Psoas muscle (tissue), 7 donors: ENCODE measurements at regions not wholly inside any gene's neighbourhood (a gene's known extent, or its start where the extent isn't known, plus 50 kb on each side); places are given as distances from the start of the nearest gene placed in this dataset.

ENCODE experiments used
- ATAC-seq, 4 donors: fragments of 200-7000 bp; cut with Tn5 transposase; one replicate each; pipeline ENCODE4 v1.9.1; 2020; ENCODE audit warnings: moderate library complexity in 3 of 4, mild to moderate bottlenecking in 2 of 4
- DNase-seq, 2 donors: peaks; one replicate each; pipeline ENCODE4 v3.0.0-alpha.2; 2020
- H3K27ac ChIP-seq: fragments of 200-600 bp; one replicate; pipeline ENCODE4 v1.8.0; 2022
- H3K27me3 ChIP-seq, 3 donors: fragments of 200-600 bp in 1 of 3; one replicate each; pipeline versions ENCODE4 v1.6.1 to v1.8.0; 2013 to 2022; ENCODE audit warnings: low read length in 2 of 3, mild to moderate bottlenecking in 2 of 3, moderate library complexity in 1 of 3; ENCODE audit not compliant: insufficient read depth in 3 of 3
- H3K36me3 ChIP-seq, 2 donors: fragments of 200-600 bp in 1 of 2; one replicate each; pipeline versions ENCODE4 v1.6.1 to v1.8.0; 2013 to 2022; ENCODE audit warnings: low read depth in 1 of 2, mild to moderate bottlenecking in 1 of 2, moderate library complexity in 1 of 2; ENCODE audit not compliant: insufficient read depth in 1 of 2
- H3K4me1 ChIP-seq: fragments of 200-600 bp; one replicate; pipeline ENCODE4 v1.8.0; 2022
- H3K4me3 ChIP-seq: fragments of 200-600 bp; one replicate; pipeline ENCODE4 v1.8.0; 2022; ENCODE audit warnings: mild to moderate bottlenecking
- H3K9me3 ChIP-seq: fragments of 200-600 bp; one replicate; pipeline ENCODE4 v1.8.0; 2022
- WGBS, 3 donors: extraction: QIAGEN DNeasy Blood & Tissue Kit; methylation state at CpG; one replicate each; pipeline versions ENCODE4 v1.1.6 to v1.1.7; 2013; 5-methylcytosine and 5-hydroxymethylcytosine counted together
- intact Hi-C, 2 donors: fragments of 100-400 bp; cut with DNase I; formaldehyde crosslinking; loops; one replicate each; pipeline versions ENCODE4 v1.11.0 to v1.14.2; 2022
- TF ChIP-seq, protein P1 (sequence below): fragments of 200-600 bp; IDR thresholded peaks from one replicate; pipeline ENCODE4 v1.8.0; 2022; ENCODE audit warnings: antibody characterized with exemption
- donor health status: healthy with polysubstance abuse.
- donor health status: DM: no; HTN: no; CAD: no; lungs with moderate emphysema.
- donor health status: Bipolar disorder and iron deficiency.
- donor health status: healthy.
- donor health status: DM: yes; HTN: yes; CAD: no.
- donor health status: DM: no; HTN: no; CAD: no.
- donor health status: DM: yes; HTN: yes; CAD: no.

DNA sequence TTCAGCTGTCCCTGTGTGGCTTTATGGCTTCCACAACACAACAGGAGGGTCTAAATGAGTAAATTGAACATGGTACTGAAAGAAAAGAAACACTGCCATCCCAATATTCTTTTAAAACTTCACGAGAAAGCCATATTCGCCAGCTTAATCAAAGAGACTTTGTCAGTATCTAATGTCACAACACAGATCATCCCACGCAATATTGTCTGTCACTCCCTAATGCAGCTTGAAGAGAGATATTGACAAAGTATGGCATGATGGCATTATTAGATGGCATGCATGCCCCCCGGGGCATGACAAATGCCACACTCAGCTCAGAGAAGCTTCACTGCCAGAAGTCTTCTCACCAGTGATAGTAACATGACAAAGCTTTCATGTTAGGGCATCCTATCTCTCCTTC, 197.8 kb downstream of the TTC8 start:
- TF ChIP-seq, protein P1, sequence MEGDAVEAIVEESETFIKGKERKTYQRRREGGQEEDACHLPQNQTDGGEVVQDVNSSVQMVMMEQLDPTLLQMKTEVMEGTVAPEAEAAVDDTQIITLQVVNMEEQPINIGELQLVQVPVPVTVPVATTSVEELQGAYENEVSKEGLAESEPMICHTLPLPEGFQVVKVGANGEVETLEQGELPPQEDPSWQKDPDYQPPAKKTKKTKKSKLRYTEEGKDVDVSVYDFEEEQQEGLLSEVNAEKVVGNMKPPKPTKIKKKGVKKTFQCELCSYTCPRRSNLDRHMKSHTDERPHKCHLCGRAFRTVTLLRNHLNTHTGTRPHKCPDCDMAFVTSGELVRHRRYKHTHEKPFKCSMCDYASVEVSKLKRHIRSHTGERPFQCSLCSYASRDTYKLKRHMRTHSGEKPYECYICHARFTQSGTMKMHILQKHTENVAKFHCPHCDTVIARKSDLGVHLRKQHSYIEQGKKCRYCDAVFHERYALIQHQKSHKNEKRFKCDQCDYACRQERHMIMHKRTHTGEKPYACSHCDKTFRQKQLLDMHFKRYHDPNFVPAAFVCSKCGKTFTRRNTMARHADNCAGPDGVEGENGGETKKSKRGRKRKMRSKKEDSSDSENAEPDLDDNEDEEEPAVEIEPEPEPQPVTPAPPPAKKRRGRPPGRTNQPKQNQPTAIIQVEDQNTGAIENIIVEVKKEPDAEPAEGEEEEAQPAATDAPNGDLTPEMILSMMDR: no peak
- 70 to 81% (median 77%) methylated on average over 4 of the region's 4 CpGs for WGBS, 3 donors
- intact Hi-C loops: no loop called here
- Histone ChIP-seq H3K9me3 (no peaks in the 10 kb centered on the region), H3K36me3 (no peaks in the 10 kb centered on the region), H3K4me1 (no peaks in the 10 kb centered on the region), H3K27me3 (peaks cover 0 to 23% (median 3%) of the 10 kb centered on the region in 3 donors), H3K4me3 (no peak overlapping the region), H3K27ac (no peak overlapping the region)
- DNase-seq (no peak), ATAC-seq (no peak)

- TF ChIP-seq, protein P1: no peak
- Histone ChIP-seq H3K9me3 (no peaks in the 10 kb centered on the region), H3K36me3 (no peaks in the 10 kb centered on the region), H3K27me3 (peaks cover 0 to 41% (median 3%) of the 10 kb centered on the region in 3 donors), H3K4me1 (no peaks in the 10 kb centered on the region), H3K27ac (no peak overlapping the region), H3K4me3 (no peak overlapping the region)
- ATAC-seq: no peak
- no peak for DNase-seq
- 64 to 65% (median 64%) methylated on average over 4 of the region's 4 CpGs for WGBS, 3 donors
- intact Hi-C loops: loop anchor here in 1 of 2 donors (5.0 kb wide), 1 partner anchor 213 kb away; no protein-coding TSS in a partner anchor
These were observed 200.2 kb downstream of the TTC8 start for GRCh38 chr14:89024691-89025090.

- intact Hi-C loops: loop anchor here (2.0 to 5.0 kb wide), 2 partner anchors 212 to 889 kb away; no protein-coding TSS in a partner anchor
- Histone ChIP-seq H3K27me3 (peaks cover 0 to 51% (median 3%) of the 10 kb centered on the region in 3 donors), H3K36me3 (no peaks in the 10 kb centered on the region), H3K27ac (no peak overlapping the region), H3K9me3 (no peaks in the 10 kb centered on the region), H3K4me1 (no peaks in the 10 kb centered on the region), H3K4me3 (no peak overlapping the region)
- ATAC-seq (no peak), DNase-seq (peak in 1 of 2 donors; percentile 56)
- TF ChIP-seq, protein P1: no peak
- WGBS, 3 donors: 69 to 73% (median 72%) methylated on average over 15 of the region's 15 CpGs
These were observed 201.2 kb downstream of the TTC8 start for GRCh38 chr14:89025561-89026236.

DNA sequence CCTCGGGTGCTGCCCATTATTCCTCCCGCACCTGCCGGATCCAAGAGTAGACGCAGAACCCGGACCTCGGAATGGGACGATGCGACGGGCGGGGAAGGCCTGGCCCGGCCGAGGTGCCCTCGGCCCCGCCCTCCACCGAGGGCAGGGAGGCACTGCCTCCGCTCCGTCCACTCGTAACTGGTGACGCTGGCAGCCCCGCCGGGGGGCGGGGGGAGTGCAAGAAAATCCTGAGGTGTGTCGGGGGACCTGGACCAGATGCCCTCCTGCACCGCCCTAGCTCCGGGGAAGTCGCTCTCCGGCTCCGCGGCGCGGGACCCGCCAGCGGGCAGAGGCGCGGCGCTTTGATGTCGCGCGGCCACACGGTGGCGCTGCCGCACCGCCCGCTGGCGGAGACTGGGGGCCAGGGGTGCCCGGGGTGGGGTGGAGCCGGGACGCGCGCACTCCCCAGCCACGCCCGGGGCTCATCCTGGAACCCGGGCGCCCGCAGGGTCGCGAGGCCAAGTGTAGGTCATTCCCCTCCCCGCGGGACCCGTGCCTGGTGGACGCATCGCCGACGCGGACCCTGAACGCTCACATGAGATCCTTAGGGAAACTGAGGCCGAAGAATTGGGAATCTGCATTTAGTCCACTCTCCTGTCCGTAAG, 202.8 kb downstream of the TTC8 start:
- Histone ChIP-seq H3K27ac (no peak overlapping the region), H3K36me3 (no peaks in the 10 kb centered on the region), H3K4me3 (peak overlapping the region; percentile 70), H3K4me1 (no peaks in the 10 kb centered on the region), H3K9me3 (no peaks in the 10 kb centered on the region), H3K27me3 (peaks cover 0 to 55% (median 3%) of the 10 kb centered on the region in 3 donors)
- intact Hi-C loops: loop anchor here (2.0 to 5.0 kb wide), 2 partner anchors 210 to 888 kb away; no protein-coding TSS in a partner anchor
- TF ChIP-seq, protein P1: peak; percentile 75
- ATAC-seq (peak; percentile 88 to 97 (median 92)), DNase-seq (peak; percentile 65 to 72)
- 0 to 2% (median 0%) methylated on average over 51 to 68 of the region's 68 CpGs for WGBS, 3 donors
